BLaER1 treated with 17β-estradiol and CSF1 and Interleukin-3, amounts not matched to agents 10 nM and 100 nM (cell line): ENCODE measurements at regions not wholly inside any gene's neighbourhood (a gene's known extent, or its start where the extent isn't known, plus 50 kb on each side); places are given as distances from the start of the nearest gene placed in this dataset.

Experiments used
- H3K27ac ChIP-seq, 11 experiments: shearing (Covaris generic); formaldehyde crosslinking; 2 replicates each; pipeline ENCODE4 v1.8.1; 2022
- H3K27me3 ChIP-seq, 11 experiments: shearing (Covaris generic); formaldehyde crosslinking; 2 replicates each; pipeline ENCODE4 v1.8.1; 2022
- H3K36me3 ChIP-seq, 11 experiments: shearing (Covaris generic); formaldehyde crosslinking; 2 replicates each; pipeline ENCODE4 v1.8.1; 2022
- H3K4me1 ChIP-seq, 10 experiments: shearing (Covaris generic); formaldehyde crosslinking; 2 replicates each; pipeline ENCODE4 v1.8.1; 2022
- H3K4me2 ChIP-seq, 11 experiments: shearing (Covaris generic); formaldehyde crosslinking; 2 replicates each; pipeline ENCODE4 v1.8.1; 2022
- H3K4me3 ChIP-seq, 10 experiments: shearing (Covaris generic); formaldehyde crosslinking; 2 replicates each; pipeline ENCODE4 v1.8.1; 2022
- H3K9ac ChIP-seq, 11 experiments: shearing (Covaris generic); formaldehyde crosslinking; 2 replicates each; pipeline ENCODE4 v1.8.1; 2022
- H3K9me3 ChIP-seq, 11 experiments: shearing (Covaris generic); formaldehyde crosslinking; replicated peaks in 1 of 11; 2 replicates each; pipeline ENCODE4 v1.8.1; 2022
- H4K20me1 ChIP-seq, 11 experiments: shearing (Covaris generic); formaldehyde crosslinking; 2 replicates each; pipeline ENCODE4 v1.8.1; 2022
- Cebpa-rat ChIP-seq, 11 experiments: shearing (Covaris generic); IDR thresholded peaks; 2 replicates each; pipeline ENCODE4 v1.8.1; 2022

- no peak overlapping the region for H3K9ac ChIP-seq
- peaks cover 10 to 47% (median 23%) of the 10 kb centered on the region in 11 experiments for H3K9me3 ChIP-seq
- H3K27me3 ChIP-seq, result no peaks in the 10 kb centered on the region
- TF ChIP-seq Cebpa-rat (IDR thresholded peaks at IDR 0.05), result no peak
- H3K27ac ChIP-seq, result no peak overlapping the region
- no peak overlapping the region for H3K4me3 ChIP-seq
- H4K20me1 ChIP-seq, result no peaks in the 10 kb centered on the region
- peaks cover 0 to 55% (median 28%) of the 10 kb centered on the region in 10 experiments; a peak in 18 of 20 replicates for H3K4me1 ChIP-seq
- no peak overlapping the region; a peak in 2 of 22 replicates for H3K4me2 ChIP-seq
- H3K36me3 ChIP-seq, result peaks cover 0 to 30% (median 13%) of the 10 kb centered on the region in 11 experiments; a peak in 12 of 22 replicates
Observed at GRCh38 chr4:138090150-138090917, 151.8 kb downstream of the SLC7A11 start.

- TF ChIP-seq Cebpa-rat (IDR thresholded peaks at IDR 0.05), result no peak
- Histone ChIP-seq H3K4me2 (no peak overlapping the region), H4K20me1 (no peaks in the 10 kb centered on the region), H3K9ac (no peak overlapping the region), H3K4me1 (peaks cover 0 to 38% (median 11%) of the 10 kb centered on the region in 10 experiments; a peak in 9 of 20 replicates), H3K36me3 (peaks cover 0 to 43% (median 13%) of the 10 kb centered on the region in 11 experiments; a peak in 12 of 22 replicates), H3K27ac (no peak overlapping the region), H3K4me3 (0 out of 20 replicates have a peak overlapping the region, but pooled peaks of 1 of the 10 experiments have one; percentile 7), H3K27me3 (no peaks in the 10 kb centered on the region), H3K9me3 (peaks cover 10 to 47% (median 23%) of the 10 kb centered on the region in 11 experiments)
Observed at GRCh38 chr4:138088449-138089208, 153.5 kb downstream of the SLC7A11 start.

GRCh38 chr4:138087066-138087719 is 155.0 kb downstream of the SLC7A11 start:
- H3K4me1 ChIP-seq, result peaks cover 0 to 24% (median 5%) of the 10 kb centered on the region in 10 experiments; a peak in 7 of 20 replicates
- no peaks in the 10 kb centered on the region for H4K20me1 ChIP-seq
- no peak overlapping the region for H3K4me3 ChIP-seq
- peaks cover 10 to 35% (median 17%) of the 10 kb centered on the region in 11 experiments for H3K9me3 ChIP-seq
- H3K36me3 ChIP-seq, result peaks cover 0 to 42% (median 13%) of the 10 kb centered on the region in 11 experiments; a peak in 12 of 22 replicates
- no peak overlapping the region for H3K27ac ChIP-seq
- H3K9ac ChIP-seq, result no peak overlapping the region
- TF ChIP-seq Cebpa-rat (IDR thresholded peaks at IDR 0.05), result no peak
- no peaks in the 10 kb centered on the region for H3K27me3 ChIP-seq
- H3K4me2 ChIP-seq, result peak overlapping the region in 3 of 11 experiments; percentile 0 to 32 (median 22); a peak in 4 of 22 replicates

- H4K20me1 ChIP-seq, result no peaks in the 10 kb centered on the region
- H3K9ac ChIP-seq, result no peak overlapping the region
- H3K9me3 ChIP-seq, result peaks cover 10 to 32% (median 17%) of the 10 kb centered on the region in 11 experiments
- no peaks in the 10 kb centered on the region for H3K27me3 ChIP-seq
- no peak overlapping the region for H3K27ac ChIP-seq
- H3K36me3 ChIP-seq, result peaks cover 0 to 45% (median 13%) of the 10 kb centered on the region in 11 experiments; a peak in 12 of 22 replicates
- no peak for TF ChIP-seq Cebpa-rat (IDR thresholded peaks at IDR 0.05)
- H3K4me2 ChIP-seq, result no peak overlapping the region; a peak in 1 of 22 replicates
- peaks cover 0 to 18% (median 2%) of the 10 kb centered on the region in 10 experiments; a peak in 7 of 20 replicates for H3K4me1 ChIP-seq
- H3K4me3 ChIP-seq, result no peak overlapping the region
Observed at GRCh38 chr4:138086611-138087041, 155.5 kb downstream of the SLC7A11 start.

- Histone ChIP-seq H3K36me3 (peaks cover 0 to 49% (median 13%) of the 10 kb centered on the region in 11 experiments; a peak in 12 of 22 replicates), H3K9me3 (peaks cover 10 to 32% (median 17%) of the 10 kb centered on the region in 11 experiments), H3K4me2 (no peak overlapping the region)
Observed at GRCh38 chr4:138085736-138086305, 156.3 kb downstream of the SLC7A11 start.

GRCh38 chr4:138078751-138079520 is 163.2 kb downstream of the SLC7A11 start:
- Histone ChIP-seq H3K4me2 (no peak overlapping the region), H3K4me3 (no peak overlapping the region), H3K27me3 (no peaks in the 10 kb centered on the region), H3K9ac (no peak overlapping the region), H4K20me1 (no peaks in the 10 kb centered on the region), H3K9me3 (no peaks in the 10 kb centered on the region), H3K27ac (no peak overlapping the region), H3K4me1 (no peaks in the 10 kb centered on the region), H3K36me3 (peaks cover 0 to 30% (median 0%) of the 10 kb centered on the region in 11 experiments; a peak in 6 of 22 replicates)
- no peak for TF ChIP-seq Cebpa-rat (IDR thresholded peaks at IDR 0.05)

More at GRCh38 chr4:138085736-138086305, 156.3 kb downstream of the SLC7A11 start:
- Histone ChIP-seq H3K4me1 (peaks cover 0 to 10% (median 0%) of the 10 kb centered on the region in 10 experiments; a peak in 6 of 20 replicates), H3K4me3 (no peak overlapping the region), H4K20me1 (no peaks in the 10 kb centered on the region), H3K27ac (no peak overlapping the region), H3K9ac (no peak overlapping the region), H3K27me3 (no peaks in the 10 kb centered on the region)
- no peak for TF ChIP-seq Cebpa-rat (IDR thresholded peaks at IDR 0.05)

GRCh38 chr4:138078253-138078652 is 163.9 kb downstream of the SLC7A11 start:
- peaks cover 0 to 24% (median 0%) of the 10 kb centered on the region in 11 experiments; a peak in 6 of 22 replicates for H3K36me3 ChIP-seq
- H3K4me2 ChIP-seq, result no peak overlapping the region
- no peaks in the 10 kb centered on the region for H3K4me1 ChIP-seq
- no peak overlapping the region for H3K27ac ChIP-seq
- H3K27me3 ChIP-seq, result no peaks in the 10 kb centered on the region
- TF ChIP-seq Cebpa-rat (IDR thresholded peaks at IDR 0.05), result no peak
- H3K9ac ChIP-seq, result no peak overlapping the region
- H3K9me3 ChIP-seq, result no peaks in the 10 kb centered on the region
- H3K4me3 ChIP-seq, result no peak overlapping the region
- no peaks in the 10 kb centered on the region for H4K20me1 ChIP-seq

- no peak for TF ChIP-seq Cebpa-rat (IDR thresholded peaks at IDR 0.05)
Observed at GRCh38 chr4:138076561-138076960, 165.6 kb downstream of the SLC7A11 start.

More at GRCh38 chr4:138076561-138076960, 165.6 kb downstream of the SLC7A11 start:
- no peak overlapping the region for H3K27ac ChIP-seq
- no peaks in the 10 kb centered on the region for H3K27me3 ChIP-seq
- no peak overlapping the region for H3K4me2 ChIP-seq
- H3K4me3 ChIP-seq, result no peak overlapping the region
- no peaks in the 10 kb centered on the region for H4K20me1 ChIP-seq
- H3K9me3 ChIP-seq, result no peaks in the 10 kb centered on the region
- no peak overlapping the region for H3K9ac ChIP-seq
- no peaks in the 10 kb centered on the region for H3K4me1 ChIP-seq
- H3K36me3 ChIP-seq, result peaks cover 0 to 17% (median 0%) of the 10 kb centered on the region in 11 experiments; a peak in 6 of 22 replicates
